Stimulated activated CD8-positive, alpha-beta memory T cell treated with anti-CD3 and anti-CD28 coated beads, Interleukin-7, amount 100 ng/mL, for 48 hours (primary cell): ENCODE measurements at regions not wholly inside any gene's neighbourhood (a gene's known extent, or its start where the extent isn't known, plus 50 kb on each side); places are given as distances from the start of the nearest gene placed in this dataset.

Source experiments
- DNase-seq, 2 donors: peaks; one replicate each; pipeline ENCODE4 v3.0.0-alpha.2; 2020; ENCODE audit warnings: low read depth in 1 of 2; ENCODE audit errors: extremely low read depth in 1 of 2

GRCh38 chr13:62092949-62093348 is 677.3 kb upstream of the PCDH20 start:
- no peak for DNase-seq

- DNase-seq = no peak
Observed at GRCh38 chr13:62092536-62092935, 676.9 kb upstream of the PCDH20 start.

- no peak for DNase-seq
Observed at GRCh38 chr13:62088165-62088564, 672.5 kb upstream of the PCDH20 start.

- DNase-seq = no peak
Observed at GRCh38 chr13:62087124-62087523, 671.5 kb upstream of the PCDH20 start.

GRCh38 chr13:62085337-62086229 is 669.9 kb upstream of the PCDH20 start:
- DNase-seq = no peak

- DNase-seq = no peak
Observed at GRCh38 chr13:62084728-62085127, 669.1 kb upstream of the PCDH20 start.

GRCh38 chr13:62067821-62068220 is 652.2 kb upstream of the PCDH20 start:
- DNase-seq = no peak

- DNase-seq = no peak
Observed at GRCh38 chr13:62065016-62065415, 649.4 kb upstream of the PCDH20 start.

- no peak for DNase-seq
Observed at GRCh38 chr13:62061751-62062150, 646.1 kb upstream of the PCDH20 start.

GRCh38 chr13:62060570-62060969 is 644.9 kb upstream of the PCDH20 start:
- no peak for DNase-seq

GRCh38 chr13:62057286-62057685 is 641.6 kb upstream of the PCDH20 start:
- no peak for DNase-seq

- DNase-seq = no peak
Observed at GRCh38 chr13:62049992-62050391, 634.3 kb upstream of the PCDH20 start.

GRCh38 chr13:62046512-62046911 is 630.9 kb upstream of the PCDH20 start:
- no peak for DNase-seq

- DNase-seq = no peak
Observed at GRCh38 chr13:62043600-62043999, 628.0 kb upstream of the PCDH20 start.

- DNase-seq = no peak
Observed at GRCh38 chr13:62040806-62041205, 625.2 kb upstream of the PCDH20 start.

GRCh38 chr13:62040078-62040477 is 624.4 kb upstream of the PCDH20 start:
- no peak for DNase-seq

GRCh38 chr13:62038214-62038613 is 622.6 kb upstream of the PCDH20 start:
- no peak for DNase-seq

- DNase-seq = no peak
Observed at GRCh38 chr13:62035981-62036380, 620.3 kb upstream of the PCDH20 start.

GRCh38 chr13:62033934-62034333 is 618.3 kb upstream of the PCDH20 start:
- no peak for DNase-seq

GRCh38 chr13:62022369-62022768 is 606.7 kb upstream of the PCDH20 start:
- DNase-seq = no peak

GRCh38 chr13:62019858-62020257 is 604.2 kb upstream of the PCDH20 start:
- no peak for DNase-seq

- no peak for DNase-seq
Observed at GRCh38 chr13:62014299-62014698, 598.6 kb upstream of the PCDH20 start.

- no peak for DNase-seq
Observed at GRCh38 chr13:62003452-62003851, 587.8 kb upstream of the PCDH20 start.
